HG02763 (cell line): ENCODE measurements at regions not wholly inside any gene's neighbourhood (a gene's known extent, or its start where the extent isn't known, plus 50 kb on each side); places are given as distances from the start of the nearest gene placed in this dataset.
"Not testable (repeated sequence)": the region's sequence is repeated elsewhere in the genome, so short reads cannot be mapped to it uniquely, and the experiment has no call there.

Source experiments
- ATAC-seq: cut with Tn5 transposase; IDR thresholded peaks from one replicate; pipeline ENCODE4 v1.9.1; 2021; ENCODE audit warnings: mild to moderate bottlenecking, moderate library complexity; ENCODE audit not compliant: unreplicated experiment

DNA sequence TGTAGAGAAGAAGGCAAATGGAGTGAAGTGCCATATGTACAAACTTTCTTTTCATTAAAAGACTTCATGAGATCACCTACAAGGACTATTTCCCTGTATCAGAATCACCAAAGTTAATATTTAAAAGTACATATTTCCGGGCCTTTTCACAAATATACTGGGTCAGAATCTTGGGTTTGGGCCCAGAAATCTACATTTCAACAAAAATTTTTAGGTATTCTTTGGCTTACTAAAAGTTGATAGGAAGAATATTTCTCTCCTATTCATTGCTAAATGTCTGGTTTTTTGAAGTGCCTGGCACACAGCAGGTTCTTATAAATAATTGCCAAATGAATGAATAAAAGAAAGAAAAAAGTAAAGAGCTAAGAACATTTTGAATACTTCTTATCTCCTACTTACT, 843.8 kb upstream of the ACVR2A start:
- ATAC-seq, result no peak

DNA sequence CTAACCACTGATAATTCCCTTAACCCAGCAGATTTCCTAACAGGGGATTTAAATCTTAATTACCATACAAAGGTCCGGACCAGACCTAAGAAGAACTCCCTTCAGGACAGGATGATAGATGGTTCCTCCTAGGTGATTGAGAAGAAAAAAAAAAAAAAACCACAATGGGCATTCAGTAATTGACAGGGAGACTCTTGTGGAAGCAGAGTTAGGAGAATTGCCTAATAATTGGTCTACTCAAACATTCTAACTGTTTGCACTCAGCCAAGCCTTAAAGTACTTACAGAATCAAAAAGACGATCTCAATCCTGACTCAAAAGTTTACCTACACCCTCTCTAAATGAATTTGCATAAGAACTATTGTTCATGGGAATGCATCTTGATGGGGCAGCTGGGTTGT, 844.7 kb upstream of the ACVR2A start:
- not testable (repeated sequence) for ATAC-seq

DNA sequence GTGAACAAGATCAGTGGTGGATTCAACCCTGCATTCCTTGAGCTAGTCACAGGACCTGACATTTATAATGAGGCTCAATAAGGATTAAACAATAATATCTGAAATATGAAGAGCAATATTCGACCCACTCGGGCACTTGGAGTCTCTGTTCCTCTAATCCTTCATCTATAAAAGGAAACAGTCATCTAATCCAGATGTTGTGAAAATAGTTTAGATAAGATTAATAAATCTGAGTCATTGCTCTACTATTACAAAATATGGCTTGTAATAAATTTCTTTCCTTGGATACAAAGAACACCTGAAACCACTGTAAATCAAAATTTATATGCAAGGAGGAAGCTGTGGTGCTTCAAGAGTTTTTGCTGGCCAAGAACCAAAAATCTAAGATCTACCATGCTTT, 846.9 kb upstream of the ACVR2A start:
- ATAC-seq, result no peak

DNA sequence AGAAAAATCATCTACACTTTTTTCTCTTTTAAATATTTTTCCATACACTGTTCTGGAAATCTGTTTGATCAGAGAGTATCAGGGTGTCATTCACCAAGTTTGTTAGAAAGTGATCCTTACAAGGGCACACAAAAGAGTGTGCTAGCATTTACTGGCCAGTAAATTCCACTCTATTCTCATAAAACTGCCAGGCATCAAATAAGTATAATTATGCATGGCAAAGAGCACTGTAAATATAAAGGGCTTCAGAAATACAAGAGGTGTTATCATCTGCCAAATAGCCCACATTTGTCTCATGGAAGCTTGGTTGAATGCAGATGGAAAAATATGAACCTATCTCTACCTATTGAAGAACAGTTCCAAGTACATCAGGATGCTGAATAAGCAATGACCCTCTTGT, 847.3 kb upstream of the ACVR2A start:
- ATAC-seq, result no peak

DNA sequence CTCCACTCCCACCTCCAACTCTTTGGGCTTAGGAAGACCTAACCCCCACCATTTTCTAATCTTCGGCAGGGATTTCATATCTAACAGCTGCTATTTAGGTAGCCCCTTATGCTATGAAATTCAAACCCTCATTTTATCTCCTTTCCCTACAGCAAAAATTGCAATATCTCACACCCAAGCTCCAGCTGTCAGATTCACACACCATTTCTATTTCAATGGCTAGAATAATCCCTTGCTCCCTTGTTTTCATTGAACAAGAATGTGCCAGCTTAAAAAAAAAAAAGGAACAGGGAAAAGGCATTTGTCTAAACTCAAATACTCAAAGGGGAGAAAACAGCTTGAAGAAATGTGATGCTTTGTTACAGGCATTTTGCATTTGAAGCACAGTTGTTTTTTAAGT, 850.6 kb upstream of the ACVR2A start:
- no peak for ATAC-seq

DNA sequence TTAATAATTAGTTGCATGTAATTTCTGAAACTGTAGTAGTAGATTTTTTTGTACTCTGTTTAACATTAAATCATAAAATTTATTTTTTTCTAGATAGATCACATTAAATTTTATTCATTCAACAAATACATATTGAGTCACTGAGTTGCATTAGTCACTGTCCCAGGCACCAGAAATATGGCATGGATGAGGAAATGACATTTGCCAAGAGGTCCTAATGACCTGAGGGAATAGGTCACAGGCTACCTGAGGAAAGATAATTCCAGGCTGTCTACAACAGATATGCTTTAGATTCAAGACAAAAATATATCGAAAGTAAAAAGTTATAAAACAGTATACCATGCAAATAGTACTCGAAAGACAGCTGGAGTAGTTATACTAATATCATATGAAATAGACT, 852.4 kb upstream of the ACVR2A start:
- no peak for ATAC-seq

DNA sequence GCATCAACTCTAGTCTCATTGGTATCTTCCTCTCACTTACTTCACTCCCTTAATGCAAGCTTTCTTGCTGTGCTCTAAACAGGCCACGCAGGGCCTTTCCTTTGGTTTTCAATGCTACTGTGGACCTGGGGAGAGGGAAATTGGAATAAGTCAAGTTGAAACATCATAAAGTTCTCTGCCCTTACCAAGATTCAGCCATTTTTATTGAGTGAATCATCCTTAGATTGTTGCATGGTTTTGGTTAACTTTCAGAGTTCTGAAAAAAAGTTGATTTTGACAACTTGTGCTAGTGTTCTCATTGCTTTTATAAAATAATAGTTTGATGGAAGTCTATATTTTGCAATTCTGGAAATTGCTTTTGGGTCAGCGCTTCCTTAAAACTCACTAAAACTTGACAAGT, 852.8 kb upstream of the ACVR2A start:
- ATAC-seq, result no peak

DNA sequence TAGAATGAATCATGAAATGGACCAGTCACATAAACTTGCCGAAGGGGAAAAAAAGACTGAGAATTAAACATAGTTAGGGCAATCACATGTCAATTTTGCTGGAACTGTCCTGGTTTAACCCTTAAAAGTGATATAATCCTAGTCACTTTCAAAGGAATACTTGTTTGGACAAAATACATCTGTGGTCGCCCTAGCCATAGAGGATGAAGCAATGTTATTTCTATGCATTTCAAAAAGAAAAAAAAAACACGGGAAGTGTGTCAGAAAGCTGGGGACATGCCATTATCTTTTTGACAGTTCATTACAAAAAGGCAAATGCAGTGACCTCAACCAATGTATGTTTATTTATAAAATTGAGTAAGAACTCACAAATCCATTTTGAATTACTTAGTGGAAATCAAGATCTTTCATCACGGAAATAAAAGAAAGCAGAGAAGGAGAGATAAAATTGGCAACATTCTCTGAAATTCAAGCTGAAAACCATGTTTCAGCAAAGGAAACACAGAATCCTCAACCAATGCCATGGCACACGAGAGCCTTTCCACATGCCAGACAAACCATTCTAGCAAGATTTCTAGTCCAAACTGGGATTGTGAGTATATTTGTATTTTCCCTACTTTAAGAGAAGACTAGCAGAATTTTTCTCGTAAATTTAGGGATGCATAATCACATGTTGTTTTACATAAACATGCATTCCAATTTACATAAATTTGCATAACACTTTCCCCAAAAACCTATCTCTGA, 854.3 kb upstream of the ACVR2A start:
- no peak for ATAC-seq

DNA sequence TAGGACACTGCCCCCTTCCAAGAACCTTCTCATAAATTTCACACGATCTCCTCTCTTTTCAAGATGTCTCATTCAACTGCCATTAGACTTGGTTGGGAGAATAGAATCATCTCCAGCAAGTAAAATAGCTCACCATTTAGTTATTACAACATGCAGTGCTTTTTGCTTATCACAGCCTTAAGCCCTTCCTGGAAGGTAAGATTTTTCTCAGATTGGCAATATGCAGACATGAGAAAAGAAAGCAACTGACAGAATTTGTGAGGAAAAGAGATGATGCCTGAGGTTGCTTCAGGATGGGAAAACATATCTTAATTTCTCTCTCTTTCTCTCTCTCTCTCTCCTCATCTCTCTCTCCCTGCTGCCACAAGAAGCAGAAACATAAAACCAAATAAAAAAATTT, 855.1 kb upstream of the ACVR2A start:
- ATAC-seq, result no peak

DNA sequence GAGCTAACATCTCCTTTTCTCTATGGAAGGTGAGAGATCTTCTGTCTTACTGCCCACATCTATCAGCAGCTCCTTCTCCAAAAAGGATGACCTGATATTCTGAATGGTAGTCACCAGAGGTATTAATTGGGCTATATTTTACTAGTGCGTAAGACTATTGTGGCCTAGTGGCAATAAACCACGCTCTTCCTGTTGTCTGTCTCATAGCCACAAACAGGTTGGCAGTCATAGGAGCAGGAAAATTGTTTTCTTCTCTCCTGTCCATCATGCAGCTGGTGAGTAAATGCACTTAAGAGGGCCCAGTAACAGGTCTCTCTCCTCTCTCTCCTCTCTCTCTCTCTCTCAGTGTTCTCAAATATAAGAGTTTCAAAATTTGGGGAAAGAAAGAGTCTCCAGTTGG, 856.8 kb upstream of the ACVR2A start:
- ATAC-seq, result no peak

DNA sequence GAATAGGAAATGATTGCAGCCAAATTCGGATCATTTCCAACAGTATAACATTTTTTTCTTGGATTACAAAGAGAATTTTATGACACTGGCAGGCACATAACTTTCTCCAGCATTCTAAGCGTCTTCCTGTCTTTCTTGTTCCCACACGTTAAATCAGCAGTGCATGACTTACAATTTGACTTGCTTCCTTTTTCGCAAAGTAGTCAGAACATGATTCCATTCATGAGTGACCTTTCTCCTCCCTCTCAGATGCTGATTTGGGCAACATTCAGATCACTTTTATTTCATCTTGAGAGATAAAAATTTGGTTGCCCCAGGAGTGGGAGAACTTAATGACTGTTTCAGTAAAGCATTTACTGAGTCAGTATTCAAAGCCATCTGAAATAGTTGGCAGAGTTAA, 858.7 kb upstream of the ACVR2A start:
- no peak for ATAC-seq

DNA sequence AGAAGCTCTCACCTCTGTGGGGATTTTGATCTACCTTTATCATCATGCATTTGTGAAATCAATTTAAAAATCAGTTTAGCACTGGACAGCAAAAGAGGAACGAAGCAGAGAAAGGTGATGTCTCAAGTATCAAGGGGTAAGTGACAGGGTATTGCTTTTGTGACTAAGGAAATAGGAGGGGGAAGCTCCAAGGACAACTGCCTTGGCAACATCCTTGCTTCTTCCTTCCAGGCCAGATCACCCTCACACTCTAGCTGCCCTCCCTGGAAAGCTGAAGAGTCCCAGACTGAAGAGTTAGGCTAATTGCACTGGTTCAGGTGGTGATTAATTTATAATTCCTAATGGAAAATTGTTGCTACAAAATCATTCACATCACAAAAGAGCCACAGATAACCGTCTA, 859.1 kb upstream of the ACVR2A start:
- ATAC-seq, result no peak

DNA sequence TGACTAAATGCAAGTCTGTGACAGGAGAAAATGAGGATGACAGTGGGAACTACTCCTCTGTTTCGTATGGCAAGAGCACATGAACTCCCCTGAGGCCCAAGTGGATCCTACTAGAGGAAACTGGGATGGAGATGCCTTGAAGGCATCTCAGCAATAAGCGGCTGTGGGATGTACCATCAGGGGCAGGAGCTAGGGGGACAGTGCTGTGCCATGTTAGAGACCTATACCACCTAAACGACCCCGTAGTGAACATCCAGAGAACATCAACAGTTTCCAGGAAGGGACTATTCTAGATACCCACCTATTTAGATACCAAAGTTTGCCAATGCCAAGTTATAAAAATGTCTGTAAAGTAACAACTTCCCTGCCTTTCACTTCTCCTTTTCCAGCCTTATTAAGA, 860.8 kb upstream of the ACVR2A start:
- ATAC-seq, result no peak

DNA sequence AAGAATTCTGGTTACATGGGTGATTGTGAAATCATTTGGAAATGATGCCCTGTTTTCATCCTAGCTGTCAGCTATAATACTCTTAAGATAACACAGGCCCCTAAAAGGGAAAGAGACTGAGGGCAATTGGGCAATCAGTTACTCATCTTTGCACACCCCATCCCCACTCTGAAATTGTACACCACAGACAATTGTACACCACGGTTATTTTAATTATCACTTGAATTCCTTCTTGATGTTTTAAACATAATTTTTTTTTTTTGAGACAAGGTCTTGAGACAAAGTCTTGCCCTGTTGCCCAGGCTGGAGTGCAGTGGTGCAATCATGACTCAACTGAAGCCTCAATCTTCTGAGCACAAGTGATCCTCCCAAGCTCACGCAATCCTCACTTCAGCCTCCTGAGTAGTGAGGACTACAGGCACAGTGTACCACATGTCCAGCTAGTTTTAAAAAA, 862.4 kb upstream of the ACVR2A start:
- no peak for ATAC-seq

DNA sequence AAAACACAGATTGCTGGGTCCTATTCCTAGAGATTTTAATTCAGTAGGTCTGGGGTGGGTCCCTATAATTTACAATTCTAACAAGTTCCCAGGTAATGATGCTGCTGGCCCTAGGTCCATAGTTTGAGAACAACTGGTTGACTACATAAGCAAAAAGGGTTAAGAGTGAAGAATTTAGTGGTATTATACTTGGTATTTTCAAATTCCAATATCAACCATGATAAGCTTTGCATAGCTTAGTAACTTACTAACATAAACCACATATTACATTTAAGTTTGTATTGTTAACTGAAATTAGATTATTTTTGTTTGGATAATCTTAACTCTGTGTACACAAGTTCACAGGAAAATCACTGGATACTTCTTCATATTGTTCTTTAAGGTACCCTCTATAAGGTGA, 862.9 kb upstream of the ACVR2A start:
- ATAC-seq, result no peak

DNA sequence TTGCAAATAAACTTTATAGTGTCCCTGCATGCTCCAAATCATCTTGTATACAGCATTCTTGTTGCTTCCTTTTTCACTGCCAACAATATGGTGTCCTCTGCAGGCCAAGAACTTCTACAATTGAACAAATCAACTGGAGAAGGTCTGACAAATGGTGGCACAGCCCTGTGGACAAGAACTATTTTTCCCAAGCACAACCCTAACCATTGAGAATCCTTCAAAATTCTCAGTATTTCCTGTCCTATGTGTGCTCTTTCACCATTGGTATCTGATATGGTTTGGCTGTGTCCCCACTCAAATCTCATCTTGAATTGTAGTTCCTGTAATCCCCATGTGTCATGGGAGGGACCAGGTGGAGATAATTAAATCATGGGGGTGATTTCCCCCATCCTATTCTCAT, 865.1 kb upstream of the ACVR2A start:
- ATAC-seq, result no peak

DNA sequence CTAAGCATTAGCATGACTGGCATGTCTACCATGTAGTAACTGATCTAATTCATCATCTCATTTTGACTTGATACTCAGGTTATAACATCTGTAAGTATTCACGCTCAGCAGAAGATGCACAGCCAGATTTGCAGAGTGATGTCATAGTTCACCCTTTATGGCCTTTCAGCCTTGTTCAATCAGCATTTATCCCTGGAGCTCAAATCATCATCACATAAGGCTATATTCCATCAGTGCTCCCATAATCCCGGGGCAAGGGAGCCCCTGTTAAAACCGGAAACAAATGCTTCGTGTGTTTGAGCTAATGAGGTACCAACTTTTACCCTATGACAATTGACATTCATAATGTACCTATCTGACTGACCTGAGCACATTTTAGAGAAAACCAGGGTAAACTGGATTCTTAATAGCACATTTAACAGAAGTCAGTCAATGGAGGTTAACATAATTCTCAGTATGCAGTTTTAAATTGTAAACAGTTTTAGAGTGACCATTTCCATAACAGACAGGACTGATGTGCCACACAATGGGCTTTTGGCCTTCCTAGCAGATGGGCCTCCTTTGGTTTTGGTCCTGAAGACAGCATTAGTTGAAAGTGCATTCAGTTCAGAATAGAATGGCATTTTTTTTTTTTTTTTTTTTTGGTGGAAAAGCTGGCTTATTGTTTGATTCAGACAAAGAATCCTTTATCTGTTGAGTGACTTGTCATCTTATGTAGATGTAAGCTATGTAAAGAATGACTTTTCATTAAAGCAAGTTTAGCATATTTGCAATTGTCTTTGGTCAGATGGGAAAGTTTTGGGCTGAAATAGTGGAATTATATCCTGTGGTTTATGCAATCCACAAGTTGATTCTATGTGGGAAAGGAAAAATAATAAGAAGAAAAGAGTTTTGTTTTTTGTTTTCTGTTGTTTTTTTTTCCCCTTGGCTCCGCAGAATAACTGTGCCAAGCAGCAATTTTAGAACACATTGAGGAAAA, 866.0 kb upstream of the ACVR2A start:
- no peak for ATAC-seq

DNA sequence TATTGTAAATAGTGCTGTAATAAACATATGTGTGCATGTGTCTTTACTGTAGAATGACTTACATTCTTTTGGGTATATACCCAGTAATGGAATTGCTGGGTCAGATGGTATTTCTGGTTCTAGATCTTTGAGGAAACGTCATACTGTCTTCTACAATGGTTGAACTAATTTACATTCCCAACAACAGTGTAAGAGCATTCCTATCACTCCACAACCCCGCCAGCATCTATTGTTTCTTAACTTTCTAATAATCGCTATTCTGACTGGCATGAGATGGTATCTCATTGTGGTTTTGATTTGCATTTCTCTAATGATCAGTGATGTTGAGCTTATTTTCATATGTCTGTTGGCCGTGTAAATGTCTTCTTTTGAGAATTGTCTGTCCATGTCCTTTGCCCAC, 873.8 kb upstream of the ACVR2A start:
- ATAC-seq, result not testable (repeated sequence)

DNA sequence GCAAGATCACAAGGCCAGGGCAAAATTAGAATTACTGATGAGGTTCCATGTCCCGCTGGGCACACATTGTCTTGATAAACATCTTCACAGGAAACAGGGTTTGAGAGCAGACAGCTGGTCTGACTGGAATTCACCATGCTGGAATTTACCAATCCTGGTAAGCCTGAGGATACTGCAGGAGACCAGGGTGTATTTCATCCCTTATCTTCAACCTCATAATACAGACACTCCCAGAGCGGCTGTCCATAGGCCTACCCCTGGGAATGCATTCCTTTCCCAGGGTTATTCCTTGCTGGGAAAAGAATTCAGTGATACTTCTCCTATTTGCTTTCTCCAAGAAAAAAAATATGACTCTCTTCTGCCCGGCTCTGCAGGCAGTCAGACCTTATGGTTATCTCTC, 875.1 kb upstream of the ACVR2A start:
- not testable (repeated sequence) for ATAC-seq

DNA sequence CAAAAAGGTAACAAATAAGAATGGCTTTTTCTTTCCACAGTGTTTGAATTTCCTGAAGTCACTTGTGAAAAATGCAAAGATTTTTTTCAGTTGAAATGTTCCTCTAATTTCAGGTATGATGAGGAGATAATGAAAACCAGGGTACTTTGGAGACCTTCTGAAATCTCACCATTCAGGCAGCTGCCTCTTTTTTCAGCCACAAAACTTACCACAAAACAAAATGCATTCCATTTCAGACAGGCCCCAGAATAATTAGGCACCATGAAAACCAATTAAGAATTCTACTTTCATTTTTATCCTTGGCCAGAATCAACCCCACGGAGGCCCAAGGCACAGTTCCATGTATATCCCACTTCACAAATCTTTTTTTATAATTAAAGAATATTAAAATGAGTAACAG, 880.3 kb upstream of the ACVR2A start:
- no peak for ATAC-seq

DNA sequence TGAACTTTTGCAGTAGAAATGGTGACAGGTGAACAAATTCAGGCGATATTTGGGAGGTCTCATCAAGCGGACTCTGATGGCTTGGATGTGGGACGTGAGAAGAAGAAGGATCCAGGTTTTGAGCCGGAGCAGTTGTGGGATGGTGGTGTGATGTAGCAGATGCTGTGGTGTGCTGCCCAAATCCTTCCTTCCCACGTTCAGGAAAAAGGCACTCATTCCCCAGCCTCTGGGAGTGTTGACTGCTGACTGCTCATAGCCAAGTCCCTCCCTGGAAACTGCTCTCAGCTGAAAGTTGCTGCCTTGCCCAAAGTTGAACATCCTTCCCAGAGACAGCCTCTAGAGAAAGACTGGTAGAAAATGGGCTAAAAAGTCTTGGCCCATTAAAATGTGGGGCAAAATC, 890.3 kb upstream of the ACVR2A start:
- ATAC-seq, result no peak

DNA sequence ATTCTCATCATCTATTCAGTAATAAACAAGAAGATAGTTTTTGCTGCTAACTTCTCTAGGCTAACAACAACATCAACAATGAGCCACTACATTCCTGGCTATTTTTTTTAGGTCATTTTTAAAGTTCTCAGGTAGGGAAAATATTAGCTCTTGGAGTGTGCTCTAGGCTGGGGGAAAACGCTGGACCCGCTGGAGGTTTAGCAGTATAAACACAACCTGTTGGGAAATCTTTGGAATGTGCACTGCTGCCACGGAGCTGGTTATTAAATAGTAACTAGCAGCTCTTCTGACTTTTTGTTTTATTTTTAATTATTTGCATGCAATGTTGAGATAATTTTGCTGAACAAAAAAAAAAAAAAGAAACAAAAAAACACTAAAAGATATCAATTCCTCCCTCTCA, 892.1 kb upstream of the ACVR2A start:
- no peak for ATAC-seq
